GM12878 (cell line): ENCODE measurements at regions not wholly inside any gene's neighbourhood (a gene's known extent, or its start where the extent isn't known, plus 50 kb on each side); places are given as distances from the start of the nearest gene placed in this dataset.

ENCODE experiments used
- ATAC-seq: fragments of 200-7000 bp; cut with Tn5 transposase; 3 replicates; pipeline ENCODE4 v1.9.1; 2020; ENCODE audit warnings: mild to moderate bottlenecking, moderate library complexity
- BruUV-seq: library from RNA; stranded (reverse); fragments of 400-500 nt; replicated peaks from 2 replicates; lab custom pipeline; 2021; lab: Mats Ljungman, UMichigan
- CTCF ChIA-PET: fragments of 300-600 bp; sonication (Branson Sonifier 250); formaldehyde crosslinking; extraction: SDS; loops from one replicate; lab custom pipeline; 2021; ENCODE audit warnings: inconsistent platforms; lab: Yijun Ruan, JAX
- POLR2A ChIA-PET: fragments of 350-600 bp; formaldehyde crosslinking; extraction: SDS; loops from one replicate; lab custom pipeline; 2021; ENCODE audit warnings: inconsistent platforms; lab: Charles Lee
- RAD21 ChIA-PET: fragments of 300-600 bp; sonication (Branson Sonifier 250); formaldehyde crosslinking; loops from one replicate; lab custom pipeline; 2023; ENCODE audit warnings: antibody characterized with exemption; ENCODE audit not compliant: unreplicated experiment; lab: Charles Lee
- SMC1A ChIA-PET: fragments of 300-600 bp; sonication (Branson Sonifier 250); formaldehyde crosslinking; loops from one replicate; lab custom pipeline; 2023; ENCODE audit not compliant: unreplicated experiment, uncharacterized antibody; lab: Charles Lee
- DNase-seq: peaks from one replicate; pipeline ENCODE4 v3.0.0-alpha.2; 2011; ENCODE audit warnings: low read depth, low spot score
- FAIRE-seq: peaks from 3 replicates; lab custom pipeline; 2011; peaks lifted over from hg19 to GRCh38; lab: Jason Lieb, UNC
- H2AFZ ChIP-seq: 2 replicates; pipeline ENCODE4 v1.6.0; 2011; ENCODE audit warnings: low read depth, low read length, control low read depth; ENCODE audit not compliant: control insufficient read depth
- H3K27ac ChIP-seq: 2 replicates; pipeline ENCODE4 v1.5.1; 2011; ENCODE audit warnings: control low read depth; ENCODE audit not compliant: control insufficient read depth, insufficient read depth
- H3K27me3 ChIP-seq, 2 experiments: replicated peaks in 1 of 2; 2 replicates each; pipeline versions ENCODE4 v1.6.0 to v1.6.1; 2011; ENCODE audit warnings: low read length in 1 of 2; ENCODE audit not compliant: control insufficient read depth in 2 of 2, insufficient read depth in 2 of 2
- H3K36me3 ChIP-seq, 2 experiments: 2 replicates each; pipeline ENCODE4 v1.5.1; 2011; ENCODE audit warnings: low read length in 1 of 2; ENCODE audit not compliant: control insufficient read depth in 2 of 2, insufficient read depth in 2 of 2
- H3K4me1 ChIP-seq: 2 replicates; pipeline ENCODE4 v1.6.1; 2011; ENCODE audit warnings: mild to moderate bottlenecking, low read length, moderate library complexity, mixed read lengths; ENCODE audit not compliant: control insufficient read depth, insufficient read depth
- H3K4me2 ChIP-seq: 2 replicates; pipeline ENCODE4 v1.6.0; 2011; ENCODE audit warnings: control low read depth; ENCODE audit not compliant: control insufficient read depth, insufficient read depth
- H3K4me3 ChIP-seq: fragments of 200-600 bp; sonication (generic); 2 replicates; pipeline ENCODE4 v1.5.1; 2016
- H3K79me2 ChIP-seq: 2 replicates; pipeline ENCODE4 v1.6.0; 2011; ENCODE audit warnings: low read length; ENCODE audit not compliant: control insufficient read depth, insufficient read depth
- H3K9ac ChIP-seq: 2 replicates; pipeline ENCODE4 v1.8.0; 2011; ENCODE audit warnings: low read length, control low read depth, mixed read lengths; ENCODE audit not compliant: control insufficient read depth, insufficient read depth
- H3K9me3 ChIP-seq: replicated peaks from 3 replicates; pipeline ENCODE4 v1.5.1; 2011; ENCODE audit warnings: mild to moderate bottlenecking, low read length; ENCODE audit not compliant: control insufficient read depth, insufficient read depth
- H4K20me1 ChIP-seq: 2 replicates; pipeline ENCODE4 v1.6.0; 2011; ENCODE audit not compliant: control insufficient read depth, insufficient read depth
- ASH2L ChIP-seq: fragments of 300-600, 200-600 bp; sonication (generic); IDR thresholded peaks from 2 replicates; pipeline ENCODE4 v1.6.1; 2017; ENCODE audit warnings: low read depth, mild to moderate bottlenecking, borderline replicate concordance
- BMI1 ChIP-seq: fragments of 450-650 bp; IDR thresholded peaks from 2 replicates; pipeline ENCODE4 v1.6.1; 2016; ENCODE audit warnings: mild to moderate bottlenecking, moderate library complexity, borderline replicate concordance
- BRCA1 ChIP-seq: IDR thresholded peaks from 2 replicates; pipeline ENCODE4 v1.6.1; 2011; ENCODE audit warnings: low read depth, low read length, improper control_type of control experiment
- CHD1 ChIP-seq: IDR thresholded peaks from 2 replicates; pipeline ENCODE4 v1.6.1; 2012; ENCODE audit warnings: low read depth, low read length, improper control_type of control experiment
- IRF4 ChIP-seq: IDR thresholded peaks from 2 replicates; pipeline ENCODE4 v1.6.1; 2011; ENCODE audit warnings: low read depth, low read length
- KAT2A ChIP-seq: conservative IDR thresholded peaks from 2 replicates; pipeline ENCODE4 v1.6.1; 2011; ENCODE audit warnings: low read depth, low read length; ENCODE audit not compliant: control insufficient read depth
- LARP7 ChIP-seq: fragments of 450-650 bp; IDR thresholded peaks from 2 replicates; pipeline ENCODE4 v1.6.1; 2017; ENCODE audit warnings: mild to moderate bottlenecking
- SIN3A ChIP-seq: IDR thresholded peaks from 2 replicates; pipeline ENCODE4 v1.6.1; 2012; ENCODE audit warnings: low read depth, low read length, improper control_type of control experiment
- TAF1 ChIP-seq: IDR thresholded peaks from 2 replicates; pipeline ENCODE4 v1.6.1; 2011; ENCODE audit warnings: mild to moderate bottlenecking, low read depth, low read length, borderline replicate concordance
- WGBS: methylation state at CpG from one replicate; pipeline ENCODE4 v1.1.6; 2016; ENCODE audit warnings: low lambda C conversion rate; ENCODE audit not compliant: insufficient replicate concordance, insufficient coverage; ENCODE audit errors: missing lambda C conversion rate; 5-methylcytosine and 5-hydroxymethylcytosine counted together
- in situ Hi-C: fragments of 300-500 bp; cut with MboI; formaldehyde crosslinking; loops from 9 replicates; pipeline ENCODE4 v1.14.3; 2018; ENCODE audit warnings: mixed read lengths
- intact Hi-C: fragments of 100-400 bp; cut with micrococcal nuclease; formaldehyde crosslinking; loops from one replicate; pipeline ENCODE4 v1.14.2; 2022; ENCODE audit not compliant: unreplicated experiment
- TF ChIP-seq, protein P1 (sequence below): fragments of 450-650 bp; IDR thresholded peaks from 2 replicates; pipeline ENCODE4 v1.6.1; 2017; ENCODE audit warnings: antibody characterized with exemption, mild to moderate bottlenecking, moderate library complexity
- TF ChIP-seq, protein P2 (sequence below): fragments of 450-650 bp; IDR thresholded peaks from 2 replicates; pipeline ENCODE4 v1.6.1; 2016; ENCODE audit warnings: mild to moderate bottlenecking
- TF ChIP-seq, protein P3 (sequence below): fragments of 450-650 bp; IDR thresholded peaks from 2 replicates; pipeline ENCODE4 v1.6.1; 2017; ENCODE audit warnings: mild to moderate bottlenecking
- TF ChIP-seq, protein P4 (sequence below): IDR thresholded peaks from 2 replicates; pipeline ENCODE4 v1.6.1; 2011; ENCODE audit warnings: low read depth, low read length, improper control_type of control experiment, borderline replicate concordance
- TF ChIP-seq, protein P5 (sequence below): fragments of 450-650 bp; IDR thresholded peaks from 2 replicates; pipeline ENCODE4 v1.6.1; 2017; ENCODE audit warnings: mild to moderate bottlenecking, moderate library complexity

DNA sequence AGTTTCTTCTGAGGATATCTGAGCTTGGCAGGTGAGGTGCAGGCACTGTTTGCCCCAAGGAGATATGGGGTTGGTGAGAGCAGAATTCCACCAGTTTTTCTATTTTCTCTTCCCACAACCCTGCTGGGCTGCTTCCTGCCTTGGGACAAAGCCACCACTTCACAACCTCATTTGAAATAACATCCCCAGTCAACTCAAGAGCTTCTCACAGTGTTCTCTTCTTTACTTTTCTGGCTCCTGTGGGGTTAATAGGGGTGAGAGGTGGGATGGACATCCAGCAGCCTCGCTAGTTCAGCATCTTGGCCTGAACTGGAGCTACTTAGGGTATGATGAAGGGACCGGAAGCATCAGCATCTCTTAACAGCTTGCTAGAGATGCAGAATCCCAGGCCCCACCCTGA, 106.3 kb downstream of the SLC4A3 start:
- Histone ChIP-seq H3K9ac (no peak overlapping the region), H3K4me3 (no peak overlapping the region), H3K36me3 (no peaks in the 10 kb centered on the region), H4K20me1 (no peaks in the 10 kb centered on the region), H3K79me2 (no peaks in the 10 kb centered on the region), H3K4me1 (no peaks in the 10 kb centered on the region), H3K4me2 (no peak overlapping the region), H3K27me3 (no peaks in the 10 kb centered on the region), H3K27ac (no peak overlapping the region), H3K9me3 (no peaks in the 10 kb centered on the region), H2AFZ (no peak overlapping the region)
- CTCF ChIA-PET: interaction anchor here (0.6 to 3.0 kb wide), 4 partner anchors 11 to 1840 kb away, joined by 3 to 10 read pairs (median 4); no protein-coding TSS in a partner anchor
- RAD21 ChIA-PET: no interaction called here
- BruUV-seq: no TSS peak
- in situ Hi-C loops (no loop called here), intact Hi-C loops (no loop called here)
- 3% methylated on average over 2 of the region's 2 CpGs for WGBS
- FAIRE-seq (no peak), DNase-seq (no peak), ATAC-seq (no peak)
- POLR2A ChIA-PET: no interaction called here
- SMC1A ChIA-PET: interaction anchor here (1.3 kb wide), 1 partner anchor 266 kb away, joined by 3 read pairs; no protein-coding TSS in a partner anchor
- TF ChIP-seq, protein P1, sequence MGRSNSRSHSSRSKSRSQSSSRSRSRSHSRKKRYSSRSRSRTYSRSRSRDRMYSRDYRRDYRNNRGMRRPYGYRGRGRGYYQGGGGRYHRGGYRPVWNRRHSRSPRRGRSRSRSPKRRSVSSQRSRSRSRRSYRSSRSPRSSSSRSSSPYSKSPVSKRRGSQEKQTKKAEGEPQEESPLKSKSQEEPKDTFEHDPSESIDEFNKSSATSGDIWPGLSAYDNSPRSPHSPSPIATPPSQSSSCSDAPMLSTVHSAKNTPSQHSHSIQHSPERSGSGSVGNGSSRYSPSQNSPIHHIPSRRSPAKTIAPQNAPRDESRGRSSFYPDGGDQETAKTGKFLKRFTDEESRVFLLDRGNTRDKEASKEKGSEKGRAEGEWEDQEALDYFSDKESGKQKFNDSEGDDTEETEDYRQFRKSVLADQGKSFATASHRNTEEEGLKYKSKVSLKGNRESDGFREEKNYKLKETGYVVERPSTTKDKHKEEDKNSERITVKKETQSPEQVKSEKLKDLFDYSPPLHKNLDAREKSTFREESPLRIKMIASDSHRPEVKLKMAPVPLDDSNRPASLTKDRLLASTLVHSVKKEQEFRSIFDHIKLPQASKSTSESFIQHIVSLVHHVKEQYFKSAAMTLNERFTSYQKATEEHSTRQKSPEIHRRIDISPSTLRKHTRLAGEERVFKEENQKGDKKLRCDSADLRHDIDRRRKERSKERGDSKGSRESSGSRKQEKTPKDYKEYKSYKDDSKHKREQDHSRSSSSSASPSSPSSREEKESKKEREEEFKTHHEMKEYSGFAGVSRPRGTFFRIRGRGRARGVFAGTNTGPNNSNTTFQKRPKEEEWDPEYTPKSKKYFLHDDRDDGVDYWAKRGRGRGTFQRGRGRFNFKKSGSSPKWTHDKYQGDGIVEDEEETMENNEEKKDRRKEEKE: no peak
- TF ChIP-seq IRF4 (no peak), LARP7 (no peak), ASH2L (no peak), BRCA1 (no peak), CHD1 (no peak), KAT2A (no peak), BMI1 (no peak), TAF1 (no peak), SIN3A (no peak)
- TF ChIP-seq, protein P2, sequence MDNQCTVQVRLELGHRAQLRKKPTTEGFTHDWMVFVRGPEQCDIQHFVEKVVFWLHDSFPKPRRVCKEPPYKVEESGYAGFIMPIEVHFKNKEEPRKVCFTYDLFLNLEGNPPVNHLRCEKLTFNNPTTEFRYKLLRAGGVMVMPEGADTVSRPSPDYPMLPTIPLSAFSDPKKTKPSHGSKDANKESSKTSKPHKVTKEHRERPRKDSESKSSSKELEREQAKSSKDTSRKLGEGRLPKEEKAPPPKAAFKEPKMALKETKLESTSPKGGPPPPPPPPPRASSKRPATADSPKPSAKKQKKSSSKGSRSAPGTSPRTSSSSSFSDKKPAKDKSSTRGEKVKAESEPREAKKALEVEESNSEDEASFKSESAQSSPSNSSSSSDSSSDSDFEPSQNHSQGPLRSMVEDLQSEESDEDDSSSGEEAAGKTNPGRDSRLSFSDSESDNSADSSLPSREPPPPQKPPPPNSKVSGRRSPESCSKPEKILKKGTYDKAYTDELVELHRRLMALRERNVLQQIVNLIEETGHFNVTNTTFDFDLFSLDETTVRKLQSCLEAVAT: no peak
- TF ChIP-seq, protein P3, sequence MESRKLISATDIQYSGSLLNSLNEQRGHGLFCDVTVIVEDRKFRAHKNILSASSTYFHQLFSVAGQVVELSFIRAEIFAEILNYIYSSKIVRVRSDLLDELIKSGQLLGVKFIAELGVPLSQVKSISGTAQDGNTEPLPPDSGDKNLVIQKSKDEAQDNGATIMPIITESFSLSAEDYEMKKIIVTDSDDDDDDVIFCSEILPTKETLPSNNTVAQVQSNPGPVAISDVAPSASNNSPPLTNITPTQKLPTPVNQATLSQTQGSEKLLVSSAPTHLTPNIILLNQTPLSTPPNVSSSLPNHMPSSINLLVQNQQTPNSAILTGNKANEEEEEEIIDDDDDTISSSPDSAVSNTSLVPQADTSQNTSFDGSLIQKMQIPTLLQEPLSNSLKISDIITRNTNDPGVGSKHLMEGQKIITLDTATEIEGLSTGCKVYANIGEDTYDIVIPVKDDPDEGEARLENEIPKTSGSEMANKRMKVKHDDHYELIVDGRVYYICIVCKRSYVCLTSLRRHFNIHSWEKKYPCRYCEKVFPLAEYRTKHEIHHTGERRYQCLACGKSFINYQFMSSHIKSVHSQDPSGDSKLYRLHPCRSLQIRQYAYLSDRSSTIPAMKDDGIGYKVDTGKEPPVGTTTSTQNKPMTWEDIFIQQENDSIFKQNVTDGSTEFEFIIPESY: no peak
- TF ChIP-seq, protein P4, sequence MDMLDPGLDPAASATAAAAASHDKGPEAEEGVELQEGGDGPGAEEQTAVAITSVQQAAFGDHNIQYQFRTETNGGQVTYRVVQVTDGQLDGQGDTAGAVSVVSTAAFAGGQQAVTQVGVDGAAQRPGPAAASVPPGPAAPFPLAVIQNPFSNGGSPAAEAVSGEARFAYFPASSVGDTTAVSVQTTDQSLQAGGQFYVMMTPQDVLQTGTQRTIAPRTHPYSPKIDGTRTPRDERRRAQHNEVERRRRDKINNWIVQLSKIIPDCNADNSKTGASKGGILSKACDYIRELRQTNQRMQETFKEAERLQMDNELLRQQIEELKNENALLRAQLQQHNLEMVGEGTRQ: no peak
- TF ChIP-seq, protein P5, sequence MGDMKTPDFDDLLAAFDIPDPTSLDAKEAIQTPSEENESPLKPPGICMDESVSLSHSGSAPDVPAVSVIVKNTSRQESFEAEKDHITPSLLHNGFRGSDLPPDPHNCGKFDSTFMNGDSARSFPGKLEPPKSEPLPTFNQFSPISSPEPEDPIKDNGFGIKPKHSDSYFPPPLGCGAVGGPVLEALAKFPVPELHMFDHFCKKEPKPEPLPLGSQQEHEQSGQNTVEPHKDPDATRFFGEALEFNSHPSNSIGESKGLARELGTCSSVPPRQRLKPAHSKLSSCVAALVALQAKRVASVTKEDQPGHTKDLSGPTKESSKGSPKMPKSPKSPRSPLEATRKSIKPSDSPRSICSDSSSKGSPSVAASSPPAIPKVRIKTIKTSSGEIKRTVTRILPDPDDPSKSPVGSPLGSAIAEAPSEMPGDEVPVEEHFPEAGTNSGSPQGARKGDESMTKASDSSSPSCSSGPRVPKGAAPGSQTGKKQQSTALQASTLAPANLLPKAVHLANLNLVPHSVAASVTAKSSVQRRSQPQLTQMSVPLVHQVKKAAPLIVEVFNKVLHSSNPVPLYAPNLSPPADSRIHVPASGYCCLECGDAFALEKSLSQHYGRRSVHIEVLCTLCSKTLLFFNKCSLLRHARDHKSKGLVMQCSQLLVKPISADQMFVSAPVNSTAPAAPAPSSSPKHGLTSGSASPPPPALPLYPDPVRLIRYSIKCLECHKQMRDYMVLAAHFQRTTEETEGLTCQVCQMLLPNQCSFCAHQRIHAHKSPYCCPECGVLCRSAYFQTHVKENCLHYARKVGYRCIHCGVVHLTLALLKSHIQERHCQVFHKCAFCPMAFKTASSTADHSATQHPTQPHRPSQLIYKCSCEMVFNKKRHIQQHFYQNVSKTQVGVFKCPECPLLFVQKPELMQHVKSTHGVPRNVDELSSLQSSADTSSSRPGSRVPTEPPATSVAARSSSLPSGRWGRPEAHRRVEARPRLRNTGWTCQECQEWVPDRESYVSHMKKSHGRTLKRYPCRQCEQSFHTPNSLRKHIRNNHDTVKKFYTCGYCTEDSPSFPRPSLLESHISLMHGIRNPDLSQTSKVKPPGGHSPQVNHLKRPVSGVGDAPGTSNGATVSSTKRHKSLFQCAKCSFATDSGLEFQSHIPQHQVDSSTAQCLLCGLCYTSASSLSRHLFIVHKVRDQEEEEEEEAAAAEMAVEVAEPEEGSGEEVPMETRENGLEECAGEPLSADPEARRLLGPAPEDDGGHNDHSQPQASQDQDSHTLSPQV: no peak
